Posterior vena cava (tissue), 2 donors: ENCODE measurements at regions not wholly inside any gene's neighbourhood (a gene's known extent, or its start where the extent isn't known, plus 50 kb on each side); places are given as distances from the start of the nearest gene placed in this dataset.
A peak's percentile ranks its signal among the peaks of the same experiment; 100 is the strongest.

Source experiments
- DNase-seq: peaks from one replicate; pipeline ENCODE4 v3.0.0-alpha.2; 2020; ENCODE audit warnings: low spot score
- intact Hi-C, 2 donors: fragments of 100-400 bp; cut with DNase I; formaldehyde crosslinking; loops; one replicate each; pipeline versions ENCODE4 v1.14.1 to v1.14.2; 2022 to 2023
- donor health status: DM: yes; HTN: yes; CAD: no.
- donor health status: DM: yes; HTN: yes; CAD: no.

GRCh38 chr4:137707626-137708025 lies 175.3 kb upstream of the PCDH18 start:
- no peak for DNase-seq
- intact Hi-C loops, result no loop called here

GRCh38 chr4:137707102-137707620 lies 174.9 kb upstream of the PCDH18 start:
- intact Hi-C loops, result no loop called here
- no peak for DNase-seq

- no peak for DNase-seq
- intact Hi-C loops, result no loop called here
Observed at GRCh38 chr4:137705171-137705783, 173.0 kb upstream of the PCDH18 start.

GRCh38 chr4:137703195-137703594 lies 170.9 kb upstream of the PCDH18 start:
- DNase-seq, result no peak
- intact Hi-C loops, result no loop called here

- intact Hi-C loops, result no loop called here
- DNase-seq, result no peak
Observed at GRCh38 chr4:137702512-137702911, 170.2 kb upstream of the PCDH18 start.

- no peak for DNase-seq
- intact Hi-C loops, result no loop called here
Observed at GRCh38 chr4:137701401-137701800, 169.1 kb upstream of the PCDH18 start.

- DNase-seq, result no peak
- intact Hi-C loops, result no loop called here
Observed at GRCh38 chr4:137700751-137701150, 168.5 kb upstream of the PCDH18 start.

- no peak for DNase-seq
- intact Hi-C loops, result no loop called here
Observed at GRCh38 chr4:137700072-137700471, 167.8 kb upstream of the PCDH18 start.

GRCh38 chr4:137694138-137694537 lies 161.8 kb upstream of the PCDH18 start:
- DNase-seq, result peak; percentile 75
- intact Hi-C loops, result no loop called here

- intact Hi-C loops, result no loop called here
Observed at GRCh38 chr4:137693641-137694040, 161.3 kb upstream of the PCDH18 start.

GRCh38 chr4:137692205-137692604 lies 159.9 kb upstream of the PCDH18 start:
- intact Hi-C loops, result no loop called here
- DNase-seq, result no peak

More at GRCh38 chr4:137693641-137694040, 161.3 kb upstream of the PCDH18 start:
- no peak for DNase-seq

- intact Hi-C loops, result no loop called here
- no peak for DNase-seq
Observed at GRCh38 chr4:137688651-137689050, 156.4 kb upstream of the PCDH18 start.

- intact Hi-C loops, result no loop called here
- DNase-seq, result no peak
Observed at GRCh38 chr4:137685357-137685756, 153.1 kb upstream of the PCDH18 start.

GRCh38 chr4:137681081-137681480 lies 148.8 kb upstream of the PCDH18 start:
- intact Hi-C loops, result no loop called here
- DNase-seq, result no peak

- intact Hi-C loops, result no loop called here
- DNase-seq, result no peak
Observed at GRCh38 chr4:137678796-137679195, 146.5 kb upstream of the PCDH18 start.

GRCh38 chr4:137677863-137678262 lies 145.6 kb upstream of the PCDH18 start:
- intact Hi-C loops, result no loop called here

GRCh38 chr4:137676357-137676998 lies 144.2 kb upstream of the PCDH18 start:
- DNase-seq, result no peak
- intact Hi-C loops, result no loop called here

More at GRCh38 chr4:137677863-137678262, 145.6 kb upstream of the PCDH18 start:
- no peak for DNase-seq

- intact Hi-C loops, result no loop called here
- DNase-seq, result no peak
Observed at GRCh38 chr4:137674066-137674465, 141.8 kb upstream of the PCDH18 start.

GRCh38 chr4:137668885-137669545 lies 136.7 kb upstream of the PCDH18 start:
- intact Hi-C loops, result no loop called here
- no peak for DNase-seq

- no peak for DNase-seq
- intact Hi-C loops, result no loop called here
Observed at GRCh38 chr4:137664416-137664815, 132.1 kb upstream of the PCDH18 start.

GRCh38 chr4:137664046-137664387 lies 131.7 kb upstream of the PCDH18 start:
- intact Hi-C loops, result no loop called here
- no peak for DNase-seq
